Middle frontal gyrus (tissue), 1 donor: ENCODE measurements at regions not wholly inside any gene's neighbourhood (a gene's known extent, or its start where the extent isn't known, plus 50 kb on each side); places are given as distances from the start of the nearest gene placed in this dataset.

Experiments used
- DNase-seq: peaks from one replicate; pipeline ENCODE4 v3.0.0-alpha.2; 2015; ENCODE audit warnings: low spot score; ENCODE audit errors: extremely low spot score

DNA sequence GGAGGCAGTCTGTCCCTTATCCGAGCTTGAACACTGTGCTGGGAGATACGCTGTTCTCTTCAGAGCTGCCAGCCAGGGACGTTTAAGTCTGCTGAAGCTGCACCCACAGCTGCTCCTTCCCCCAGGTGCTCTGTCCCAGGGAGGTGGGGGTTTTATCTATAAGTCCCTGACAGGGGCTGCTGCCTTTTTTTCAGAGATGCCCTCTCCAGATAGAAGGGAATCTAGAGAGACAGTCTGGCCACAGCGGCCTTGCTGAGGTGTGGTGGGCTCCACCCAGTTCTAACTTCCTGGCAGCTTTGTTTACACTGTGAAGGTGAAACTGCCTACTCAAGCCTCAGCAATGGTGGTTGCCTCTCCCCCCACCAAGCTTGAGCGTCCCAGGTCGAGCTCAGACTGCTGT, 319.9 kb upstream of the GRM7 start:
- no peak for DNase-seq

DNA sequence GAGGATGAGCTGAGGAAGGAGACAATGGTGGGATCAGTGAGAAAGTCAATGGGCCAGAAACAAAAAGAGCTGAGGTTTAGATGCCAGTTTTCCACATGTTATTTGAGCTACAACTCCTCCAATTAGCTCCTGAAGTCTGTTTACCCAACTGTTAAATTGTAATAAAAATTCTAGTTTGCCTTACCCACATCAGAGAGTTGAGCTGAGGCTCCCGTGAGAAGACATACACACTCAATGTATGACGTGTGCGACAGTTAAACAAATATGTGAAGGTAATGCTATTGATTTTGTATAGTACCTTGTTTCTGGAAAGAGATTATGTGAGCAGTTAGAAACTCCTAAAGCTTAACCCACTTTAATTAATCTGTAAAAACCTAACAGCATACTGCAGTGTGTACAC, 318.1 kb upstream of the GRM7 start:
- no peak for DNase-seq

DNA sequence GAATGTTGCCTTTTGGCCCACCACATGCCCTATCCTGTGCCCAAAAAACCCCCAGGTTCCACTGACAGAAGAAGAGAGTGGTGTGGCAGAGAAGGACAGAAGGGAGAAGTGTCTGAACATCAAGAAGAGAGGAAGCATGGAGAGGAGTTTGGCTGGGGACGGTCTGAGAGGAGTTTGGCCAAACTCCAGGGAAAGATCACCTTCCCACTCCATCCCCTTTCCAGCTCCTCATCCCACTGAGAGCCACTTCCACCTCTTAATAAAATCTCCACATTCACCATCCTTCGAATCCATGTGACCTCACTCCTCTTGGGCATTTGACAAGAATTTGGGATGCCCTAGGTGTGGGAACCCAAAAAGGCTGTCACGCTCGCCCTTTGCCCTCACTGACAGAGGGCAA, 311.6 kb upstream of the GRM7 start:
- DNase-seq: no peak

DNA sequence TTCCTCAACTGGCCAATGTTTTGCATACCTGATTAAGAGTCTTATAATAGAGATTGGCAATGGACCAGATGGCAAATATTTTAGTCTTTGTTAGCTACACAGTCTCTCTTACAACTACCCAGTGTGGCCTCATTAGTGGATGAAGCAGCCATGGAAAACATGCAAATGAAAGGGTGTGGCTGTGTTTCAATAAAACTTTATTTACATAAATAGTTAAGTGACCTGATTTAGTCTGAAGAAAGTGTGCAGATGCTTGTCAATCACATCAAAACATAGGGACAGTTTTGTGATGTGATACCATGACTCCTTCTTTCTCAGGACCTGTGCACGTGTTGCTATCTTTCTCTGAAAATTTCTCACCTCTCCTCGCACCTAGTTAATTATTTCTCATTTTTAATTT, 309.8 kb upstream of the GRM7 start:
- no peak for DNase-seq

DNA sequence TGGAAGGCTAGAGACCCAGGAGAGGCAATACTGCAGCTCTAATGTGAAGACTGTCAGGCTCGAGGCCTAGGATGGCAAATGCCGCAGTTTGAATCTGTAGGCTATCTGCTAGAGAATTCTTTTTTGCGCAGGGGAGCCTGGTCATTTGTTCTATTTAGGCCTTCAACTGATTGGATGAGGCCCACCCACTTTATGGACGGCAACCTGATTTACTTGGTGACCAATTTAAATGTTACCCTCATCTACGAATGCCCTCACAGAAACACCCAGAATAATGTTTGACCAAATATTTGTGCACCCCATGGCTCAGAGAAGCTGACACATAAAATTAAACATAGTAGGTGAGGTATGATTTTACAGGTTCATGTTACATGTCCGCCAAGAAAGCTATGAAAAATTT, 300.7 kb upstream of the GRM7 start:
- DNase-seq: no peak

DNA sequence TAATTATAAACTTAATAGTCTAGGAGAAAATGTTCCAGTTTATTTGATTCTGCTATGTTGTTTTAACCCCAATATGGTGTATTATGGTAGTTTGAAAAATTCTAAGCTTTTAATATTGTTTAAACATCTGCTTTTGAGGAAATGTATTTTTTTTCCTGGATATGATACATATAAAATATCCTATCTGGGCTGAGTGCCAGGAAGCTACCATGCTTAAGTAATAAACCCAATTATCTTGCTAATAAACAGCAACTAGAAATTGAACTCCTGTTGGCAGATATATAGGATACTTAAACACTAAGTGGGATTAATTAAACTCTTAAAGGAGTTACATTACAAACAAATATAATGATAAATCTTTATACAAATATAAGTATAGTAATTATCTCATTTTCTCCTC, 293.7 kb upstream of the GRM7 start:
- no peak for DNase-seq

DNA sequence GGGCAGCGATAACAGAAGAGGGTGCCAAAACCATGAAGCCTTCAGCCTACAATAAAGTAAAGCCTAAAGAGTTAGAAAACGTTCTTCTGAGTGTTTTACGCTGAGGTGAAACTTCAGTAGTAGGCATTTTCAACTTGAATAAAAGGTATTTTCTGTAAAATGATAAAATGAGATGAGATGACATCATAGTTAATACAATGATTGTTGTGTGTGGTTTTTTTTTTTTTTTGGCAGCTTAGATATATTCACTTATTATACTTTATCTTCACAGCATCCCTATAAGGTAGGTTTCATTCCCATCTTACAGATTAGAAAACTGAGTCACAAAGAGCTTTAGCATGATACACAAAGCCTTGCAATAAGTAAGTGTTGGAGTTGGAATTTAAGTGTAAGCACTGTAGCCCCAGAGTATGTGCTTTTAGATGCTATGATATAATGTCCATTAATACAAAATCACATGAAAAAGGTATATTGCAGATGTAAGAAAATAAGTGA, 291.9 kb upstream of the GRM7 start:
- DNase-seq: no peak

DNA sequence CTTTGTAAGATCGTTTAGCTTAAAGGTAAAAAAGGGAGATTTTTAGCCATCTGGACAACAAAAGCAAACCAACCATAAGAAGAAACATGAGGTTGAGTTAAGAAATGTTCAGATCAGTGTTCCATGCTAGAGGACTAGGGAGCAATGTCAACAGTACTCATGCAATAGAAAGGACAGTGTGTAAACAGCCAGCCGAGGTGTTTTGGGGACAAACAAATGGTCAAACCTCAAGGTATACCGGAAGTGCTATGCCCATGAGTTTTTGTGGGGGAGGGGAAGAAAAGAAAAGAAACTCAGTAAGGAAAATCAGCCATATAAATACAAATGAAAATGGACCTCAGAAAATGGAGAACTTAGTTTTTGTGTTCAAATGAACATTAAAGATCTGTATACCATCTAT, 289.5 kb upstream of the GRM7 start:
- DNase-seq: no peak

DNA sequence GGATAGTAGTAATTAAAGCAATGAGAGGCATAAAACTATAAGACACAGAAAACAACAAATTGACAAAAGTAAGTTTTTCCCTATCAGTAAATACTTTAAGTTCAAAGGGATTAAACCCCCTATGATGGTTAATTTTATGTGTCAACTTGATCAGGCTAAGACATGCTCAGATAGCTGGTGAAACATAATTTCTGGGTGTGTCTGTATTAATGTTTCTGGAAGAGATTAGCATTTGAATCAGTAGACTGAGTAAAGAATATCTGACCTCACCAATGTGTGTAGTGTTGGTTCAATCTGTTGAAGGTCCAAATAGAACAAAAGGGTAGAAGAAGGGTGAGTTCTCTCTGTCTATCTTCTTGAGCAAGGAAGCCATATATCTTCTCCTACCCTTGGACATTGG, 283.3 kb upstream of the GRM7 start:
- no peak for DNase-seq

DNA sequence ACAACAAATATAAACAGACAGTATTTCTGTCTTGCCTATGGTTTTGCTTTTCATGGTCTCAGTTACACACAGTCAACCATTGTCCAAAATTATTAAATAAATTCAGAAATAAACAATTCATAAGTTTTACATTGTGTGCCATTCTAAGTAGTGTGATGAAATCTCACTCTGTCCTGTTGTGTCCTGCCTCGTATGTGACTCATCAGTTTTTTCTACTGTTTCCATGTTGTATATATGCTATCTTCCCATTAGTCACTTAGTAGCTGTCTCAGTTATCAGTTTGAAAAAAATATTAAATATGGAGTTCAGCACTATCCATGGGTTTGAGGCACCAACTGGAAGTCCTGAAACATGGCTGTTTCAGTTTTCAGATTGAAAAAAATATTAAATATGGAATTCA, 282.4 kb upstream of the GRM7 start:
- DNase-seq: no peak

DNA sequence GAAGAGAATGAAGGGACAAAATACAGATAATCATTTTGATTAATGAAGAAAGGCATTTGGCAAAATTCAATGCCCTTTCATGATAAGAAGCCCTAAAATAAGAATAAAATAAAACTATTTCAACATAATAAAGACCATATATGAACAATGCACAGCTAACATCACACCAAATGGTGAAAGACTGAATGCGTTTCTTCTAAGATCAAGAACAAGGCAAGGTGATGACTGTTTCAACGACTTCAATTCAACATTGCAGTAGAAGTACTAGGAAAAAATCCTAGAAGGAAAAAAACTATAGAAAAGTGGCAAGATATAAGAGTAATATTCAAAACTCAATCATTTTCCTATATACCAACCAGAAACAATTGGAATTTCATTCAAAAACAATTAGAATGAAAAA, 280.1 kb upstream of the GRM7 start:
- DNase-seq: no peak

DNA sequence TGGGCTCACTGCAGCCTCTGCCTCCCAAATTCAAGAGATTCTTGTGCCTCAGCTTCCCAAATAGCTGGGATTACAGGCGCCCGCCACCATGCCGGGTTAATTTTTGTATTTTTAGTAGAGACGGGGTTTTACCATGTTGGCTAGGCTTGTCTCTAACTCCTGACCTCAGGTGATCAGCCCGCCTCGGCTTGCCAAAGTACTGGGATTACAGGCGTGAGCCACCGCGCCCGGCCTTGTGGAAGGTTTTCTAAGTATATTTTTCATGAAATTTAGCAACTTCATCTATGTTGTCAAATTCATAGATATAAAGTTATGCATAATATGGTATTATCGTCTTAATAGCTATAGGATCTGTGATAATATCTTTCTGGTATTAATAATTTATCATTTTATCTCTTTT, 275.6 kb upstream of the GRM7 start:
- no peak for DNase-seq

DNA sequence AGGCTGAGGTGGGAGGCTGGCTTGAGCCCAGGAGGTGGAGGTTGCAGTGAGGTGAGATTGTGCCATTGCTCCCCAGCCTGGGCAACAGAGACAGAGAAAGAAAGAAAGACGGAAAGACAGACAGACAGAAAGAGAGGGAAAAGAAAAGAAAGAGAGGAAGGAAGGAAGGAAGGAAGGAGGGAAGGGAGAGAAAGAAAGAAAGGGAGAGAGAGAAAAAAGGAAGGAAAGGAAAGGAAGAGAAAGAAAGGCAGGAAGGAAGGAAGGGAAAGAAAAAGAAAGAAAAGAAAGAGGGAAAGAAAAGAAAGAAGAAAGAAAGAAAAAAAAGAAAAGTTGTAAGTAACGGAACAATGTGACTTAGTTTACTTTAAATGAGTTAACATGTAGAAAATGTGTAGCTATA, 260.7 kb upstream of the GRM7 start:
- no peak for DNase-seq

DNA sequence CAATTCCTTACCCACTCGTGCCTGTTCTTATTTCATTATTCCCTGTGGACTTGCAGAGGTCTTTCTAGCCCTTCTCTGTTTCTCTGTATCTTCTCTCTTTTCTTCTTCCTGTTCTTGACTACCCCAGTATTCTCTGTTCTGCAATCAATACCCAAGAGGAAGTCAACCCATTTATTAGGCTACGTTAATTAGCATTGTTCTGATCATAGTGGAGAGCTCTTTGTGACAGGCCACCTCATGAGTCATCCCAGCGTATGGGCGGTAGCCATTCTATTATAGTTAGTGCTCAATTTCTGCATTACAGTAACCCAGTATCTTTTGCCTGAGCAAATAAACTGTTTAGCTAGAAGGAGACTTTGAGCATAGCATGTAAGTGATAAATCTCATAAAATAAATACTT, 259.5 kb upstream of the GRM7 start:
- no peak for DNase-seq

DNA sequence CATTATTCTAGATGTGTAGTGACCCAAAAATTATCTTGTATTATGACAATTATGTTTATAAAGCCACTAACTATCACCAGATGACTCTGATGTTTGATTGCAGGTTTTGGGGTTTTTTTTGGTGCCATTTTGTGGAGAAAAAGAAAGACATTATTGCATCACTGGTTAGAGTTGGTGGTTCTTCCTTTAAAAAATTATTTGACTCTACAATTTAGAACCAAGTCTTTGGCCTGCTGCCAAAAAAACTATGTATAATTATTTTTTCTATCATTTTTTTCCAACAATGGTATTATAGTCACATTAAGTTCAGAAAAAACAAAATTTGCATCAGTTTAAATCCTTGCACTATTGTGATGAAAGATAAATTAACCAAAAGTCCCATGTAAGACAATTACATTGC, 258.6 kb upstream of the GRM7 start:
- no peak for DNase-seq

DNA sequence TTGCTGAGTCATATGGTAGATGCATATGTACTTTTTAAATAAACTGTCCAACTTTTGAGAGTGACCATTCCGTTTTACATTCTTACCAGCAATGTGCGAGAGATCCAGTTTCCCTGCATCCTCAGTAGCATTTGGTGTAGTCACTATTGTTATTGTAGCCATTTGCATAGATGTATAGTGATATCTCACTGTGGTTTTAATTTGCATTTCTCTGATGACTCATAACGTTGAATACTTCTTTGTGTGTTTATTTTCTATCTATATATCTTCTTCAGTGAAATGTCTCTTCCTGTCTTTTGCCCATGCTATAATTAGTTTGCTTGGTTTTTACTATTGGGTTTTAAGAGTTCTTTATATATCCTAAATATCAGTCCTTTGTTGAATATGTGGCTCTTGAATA, 255.7 kb upstream of the GRM7 start:
- no peak for DNase-seq

DNA sequence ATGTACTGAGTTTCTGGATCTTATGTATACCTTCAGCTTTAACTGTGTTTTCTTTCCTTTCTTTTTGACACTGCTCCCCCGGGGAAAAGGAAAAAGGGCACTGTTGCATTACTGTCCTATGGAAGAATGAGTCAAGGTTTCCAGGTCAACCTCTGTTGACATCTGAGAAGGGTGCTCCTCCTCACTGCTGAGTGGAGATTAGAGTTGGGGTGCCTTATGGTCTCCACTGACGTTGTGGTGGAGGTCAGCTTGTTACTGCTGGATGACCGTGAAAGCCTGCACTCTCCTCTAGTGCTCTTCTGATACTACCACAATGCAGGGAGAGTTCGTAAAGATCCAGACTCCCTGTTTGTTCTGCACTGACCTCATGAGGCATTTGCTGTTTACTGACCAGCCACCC, 252.1 kb upstream of the GRM7 start:
- DNase-seq: no peak

DNA sequence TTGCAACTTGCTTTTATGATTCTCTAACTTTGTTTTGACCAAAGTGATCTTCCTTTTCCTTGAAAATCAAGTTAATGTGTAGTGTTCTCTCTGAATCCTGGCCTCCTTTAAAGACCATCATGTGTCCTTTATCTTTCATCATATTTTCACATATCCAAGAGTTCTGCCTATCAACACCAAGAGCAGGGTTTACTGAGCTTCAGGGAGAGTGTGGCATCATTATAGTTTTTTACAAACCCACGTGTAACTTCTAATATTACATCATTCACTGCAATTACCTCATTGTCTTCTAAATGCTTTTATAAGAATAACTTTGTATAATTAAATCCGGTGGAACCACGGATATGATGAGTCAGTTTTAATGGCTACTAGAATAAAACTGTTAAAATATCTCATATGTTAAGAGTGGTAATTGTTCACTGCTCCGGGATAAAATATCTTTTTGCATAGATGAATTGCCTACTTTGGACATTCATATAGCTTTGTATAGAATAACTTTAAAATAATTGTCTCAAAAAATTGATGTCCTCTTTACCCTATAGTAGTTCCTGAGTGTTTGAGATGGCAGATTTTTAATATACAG, 248.8 kb upstream of the GRM7 start:
- no peak for DNase-seq

DNA sequence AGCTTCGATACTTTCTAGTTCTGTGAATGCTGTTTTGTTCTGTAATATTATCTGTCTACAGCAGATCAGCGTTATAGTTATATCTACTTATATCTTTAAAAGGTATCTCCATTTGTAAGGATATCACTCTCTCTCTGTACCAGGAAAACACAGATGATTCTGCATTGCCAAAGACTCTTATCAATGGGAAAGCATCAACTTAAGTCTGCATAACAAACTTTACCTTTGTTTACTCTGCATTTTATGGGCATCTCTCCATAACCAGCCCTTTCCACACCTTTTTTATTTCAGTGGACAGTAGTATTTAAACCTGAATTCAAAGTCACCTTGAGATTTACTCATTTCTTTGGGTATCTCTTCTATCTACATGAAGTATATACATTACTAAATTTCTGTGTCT, 238.7 kb upstream of the GRM7 start:
- no peak for DNase-seq

DNA sequence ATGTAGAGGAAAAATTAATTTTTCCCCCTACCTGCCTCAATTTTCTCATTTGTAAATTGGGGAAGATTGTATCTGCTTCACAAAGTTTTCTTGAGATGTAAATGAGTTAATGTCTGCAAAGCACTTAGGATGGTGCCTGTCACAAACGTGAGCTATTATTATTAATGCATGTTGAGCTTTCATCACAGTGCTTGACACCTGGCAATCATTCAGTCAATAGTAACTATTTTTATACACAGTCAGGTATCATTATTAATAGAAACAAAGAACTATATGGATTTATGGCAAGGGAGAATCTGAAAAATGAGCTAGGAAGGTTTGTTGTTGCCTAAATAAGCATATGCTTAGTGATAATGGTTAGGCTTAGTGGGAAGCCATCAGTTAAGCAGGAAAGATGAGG, 238.2 kb upstream of the GRM7 start:
- DNase-seq: no peak

DNA sequence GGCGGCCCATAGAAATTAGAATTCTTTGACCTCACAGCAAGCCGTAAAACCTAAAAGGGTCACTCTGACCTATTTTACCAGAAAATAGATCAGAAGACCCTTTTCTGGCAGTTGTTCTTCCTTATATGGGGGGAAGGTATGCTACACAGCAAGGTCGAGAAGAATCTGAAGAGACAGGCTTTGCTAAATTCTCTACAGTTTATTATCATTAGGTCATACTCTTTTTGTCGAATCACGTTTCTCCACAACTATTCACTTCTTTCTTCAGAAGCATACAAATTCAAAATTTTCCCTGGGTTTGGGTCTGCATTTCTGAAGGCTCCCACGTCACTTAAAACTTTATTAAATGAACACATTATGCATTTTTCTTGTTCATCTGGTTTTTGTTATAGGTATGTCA, 229.5 kb upstream of the GRM7 start:
- no peak for DNase-seq

DNA sequence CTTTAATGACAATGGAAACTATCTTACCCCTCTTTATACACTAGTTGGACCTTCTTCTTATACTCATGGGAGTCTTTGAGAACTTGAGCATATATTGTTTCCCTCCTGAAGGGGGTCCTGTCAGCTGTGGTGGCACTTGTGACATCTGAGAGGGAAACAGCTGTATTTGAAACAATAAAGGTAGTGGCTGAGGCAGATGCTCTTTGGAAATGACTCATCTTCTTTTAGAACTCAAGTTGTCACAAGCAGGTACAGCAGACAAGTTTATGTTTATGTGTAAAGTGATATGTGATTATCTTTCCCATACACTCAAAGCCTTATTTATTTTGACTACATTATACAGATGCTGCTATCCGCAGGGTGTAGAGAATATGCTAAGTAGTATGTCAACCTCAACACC, 220.0 kb upstream of the GRM7 start:
- no peak for DNase-seq

DNA sequence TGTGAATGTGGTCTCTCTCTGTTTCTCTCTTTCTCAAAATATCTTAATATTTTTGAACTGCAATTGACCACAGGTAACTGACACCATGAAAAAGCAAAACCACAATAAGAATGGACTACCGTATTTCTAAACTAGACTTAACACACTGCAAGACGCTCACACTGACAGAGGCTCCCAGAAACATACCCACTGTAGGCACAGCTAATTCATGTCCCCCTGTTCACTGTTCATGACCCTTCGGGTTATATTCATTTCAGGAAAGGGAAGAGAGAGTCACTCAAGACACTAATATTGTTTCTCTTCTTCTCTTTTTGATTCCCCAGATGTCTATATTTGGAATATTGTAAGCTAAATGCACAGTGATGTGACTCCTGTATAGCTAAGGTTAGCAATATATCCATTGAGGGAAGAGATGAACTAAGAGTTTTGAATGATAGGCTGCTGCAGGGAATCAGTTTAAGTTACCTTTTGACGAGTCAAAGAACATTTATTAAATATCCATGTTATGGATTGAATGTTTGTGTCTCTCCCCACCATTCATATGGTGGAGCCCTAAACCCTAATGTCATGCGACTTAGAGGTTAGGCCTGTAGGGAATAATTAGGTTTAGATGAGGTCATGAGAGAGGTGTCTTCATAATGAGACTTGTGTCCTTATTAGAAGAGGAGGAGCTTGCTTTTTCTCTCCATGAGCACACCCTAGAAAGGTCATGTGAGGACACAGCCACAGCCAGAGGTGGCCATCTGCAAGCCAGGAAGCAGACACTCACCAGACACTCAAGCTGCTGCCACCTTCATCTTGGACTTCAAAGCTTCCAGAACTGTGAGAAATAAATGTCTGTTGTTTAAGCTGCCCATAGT, 216.6 kb upstream of the GRM7 start:
- no peak for DNase-seq
